ENCODE measurements at regions not wholly inside any gene's neighbourhood (a gene's known extent, or its start where the extent isn't known, plus 50 kb on each side); places are given as distances from the start of the nearest gene placed in this dataset.

DNA sequence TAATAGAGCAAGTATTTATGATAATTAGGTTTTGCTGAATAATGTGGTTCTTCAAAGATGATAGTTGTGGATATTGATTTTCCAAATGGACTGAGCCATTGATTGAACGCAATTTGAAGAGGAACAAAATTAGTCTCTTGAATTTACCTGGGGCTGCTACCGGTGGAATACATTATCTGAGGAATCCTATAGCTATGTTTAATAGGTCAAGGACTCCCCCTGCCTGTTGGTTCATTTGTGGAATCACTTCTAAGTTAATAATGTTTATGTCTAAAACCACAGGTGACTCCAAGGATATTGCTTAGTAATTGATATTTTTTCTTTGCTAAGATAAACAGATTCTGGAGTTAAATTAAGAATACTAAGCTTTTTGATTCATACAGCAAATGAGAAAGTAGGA lies 576.0 kb upstream of the PABPC4L start:
- TF ChIP-seq, protein P1, sequence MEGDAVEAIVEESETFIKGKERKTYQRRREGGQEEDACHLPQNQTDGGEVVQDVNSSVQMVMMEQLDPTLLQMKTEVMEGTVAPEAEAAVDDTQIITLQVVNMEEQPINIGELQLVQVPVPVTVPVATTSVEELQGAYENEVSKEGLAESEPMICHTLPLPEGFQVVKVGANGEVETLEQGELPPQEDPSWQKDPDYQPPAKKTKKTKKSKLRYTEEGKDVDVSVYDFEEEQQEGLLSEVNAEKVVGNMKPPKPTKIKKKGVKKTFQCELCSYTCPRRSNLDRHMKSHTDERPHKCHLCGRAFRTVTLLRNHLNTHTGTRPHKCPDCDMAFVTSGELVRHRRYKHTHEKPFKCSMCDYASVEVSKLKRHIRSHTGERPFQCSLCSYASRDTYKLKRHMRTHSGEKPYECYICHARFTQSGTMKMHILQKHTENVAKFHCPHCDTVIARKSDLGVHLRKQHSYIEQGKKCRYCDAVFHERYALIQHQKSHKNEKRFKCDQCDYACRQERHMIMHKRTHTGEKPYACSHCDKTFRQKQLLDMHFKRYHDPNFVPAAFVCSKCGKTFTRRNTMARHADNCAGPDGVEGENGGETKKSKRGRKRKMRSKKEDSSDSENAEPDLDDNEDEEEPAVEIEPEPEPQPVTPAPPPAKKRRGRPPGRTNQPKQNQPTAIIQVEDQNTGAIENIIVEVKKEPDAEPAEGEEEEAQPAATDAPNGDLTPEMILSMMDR (IDR thresholded peaks at IDR 0.05 in 4 of 5, conservative IDR thresholded peaks at IDR 0.05 in 1 of 5): no peak
- TF ChIP-seq POLR2A (IDR thresholded peaks at IDR 0.05): no peak

Data from gastrocnemius medialis (tissue), 4 donors.